K562 (cell line): ENCODE measurements at regions not wholly inside any gene's neighbourhood (a gene's known extent, or its start where the extent isn't known, plus 50 kb on each side); places are given as distances from the start of the nearest gene placed in this dataset.

Source experiments
- CHD1 ChIP-seq: fragments of 200-600 bp; sonication (generic); IDR thresholded peaks from one replicate; pipeline ENCODE4 v1.6.1; 2012; ENCODE audit warnings: mild to moderate bottlenecking, moderate library complexity, low read length, inconsistent platforms
- SMARCC2 ChIP-seq: fragments of 450-650 bp; IDR thresholded peaks from 2 replicates; pipeline ENCODE4 v1.6.1; 2017; ENCODE audit warnings: antibody characterized with exemption, moderate library complexity, mild to moderate bottlenecking, low read depth
- TEAD2 ChIP-seq: fragments of 450-650 bp; IDR thresholded peaks from 2 replicates; pipeline ENCODE4 v1.6.1; 2016; ENCODE audit warnings: missing genetic modification characterization, control low read depth, missing compliant biosample characterization

- TF ChIP-seq SMARCC2 (no peak), TEAD2 (tag) (no peak), CHD1 (no peak)
Observed at GRCh38 chr3:152038490-152038889, 165.0 kb downstream of the SUCNR1 start.
